Tibial artery (tissue), 4 donors: ENCODE measurements at regions not wholly inside any gene's neighbourhood (a gene's known extent, or its start where the extent isn't known, plus 50 kb on each side); places are given as distances from the start of the nearest gene placed in this dataset.

ENCODE experiments used
- DNase-seq, 2 donors: peaks; one replicate each; pipeline ENCODE4 v3.0.0-alpha.2; 2019
- H3K27ac ChIP-seq, 2 donors: fragments of 200-600 bp; sonication (generic) in 1 of 2; 1 replicate in 1 of 2; 2 replicates in 1 of 2; pipeline ENCODE4 v1.5.1; 2018 to 2019; ENCODE audit warnings: mild to moderate bottlenecking in 1 of 2
- H3K27me3 ChIP-seq, 2 donors: fragments of 200-600 bp; sonication (generic) in 1 of 2; one replicate each; pipeline versions ENCODE4 v1.5.1 to v1.6.0; 2016 to 2019
- H3K36me3 ChIP-seq, 3 donors: fragments of 200-600 bp; sonication (generic) in 2 of 3; one replicate each; pipeline ENCODE4 v1.5.1; 2016 to 2019; ENCODE audit warnings: mild to moderate bottlenecking in 2 of 3
- H3K4me1 ChIP-seq, 4 donors: fragments of 200-600 bp; sonication (generic) in 2 of 4; 1 replicate in 3 of 4; 2 replicates in 1 of 4; pipeline ENCODE4 v1.5.1; 2016 to 2019
- H3K4me3 ChIP-seq, 2 donors: fragments of 200-600 bp; sonication (generic) in 1 of 2; 1 replicate in 1 of 2; 2 replicates in 1 of 2; pipeline ENCODE4 v1.5.1; 2018 to 2019; ENCODE audit warnings: mild to moderate bottlenecking in 2 of 2
- H3K9me3 ChIP-seq, 3 donors: fragments of 200-600 bp; sonication (generic) in 1 of 3; one replicate each; pipeline ENCODE4 v1.5.1; 2016 to 2019
- CTCF ChIP-seq, 2 experiments: fragments of 200-600 bp in 1 of 2; fragments of 450-650 bp in 1 of 2; IDR thresholded peaks; one replicate each; pipeline ENCODE4 v1.5.1; 2017 to 2019; ENCODE audit warnings: antibody characterized with exemption in 2 of 2, mild to moderate bottlenecking in 1 of 2, moderate library complexity in 1 of 2
- intact Hi-C: fragments of 100-400 bp; cut with DNase I; formaldehyde crosslinking; loops from one replicate; pipeline ENCODE4 v1.15.0; 2023; ENCODE audit warnings: low total_unique reads

DNA sequence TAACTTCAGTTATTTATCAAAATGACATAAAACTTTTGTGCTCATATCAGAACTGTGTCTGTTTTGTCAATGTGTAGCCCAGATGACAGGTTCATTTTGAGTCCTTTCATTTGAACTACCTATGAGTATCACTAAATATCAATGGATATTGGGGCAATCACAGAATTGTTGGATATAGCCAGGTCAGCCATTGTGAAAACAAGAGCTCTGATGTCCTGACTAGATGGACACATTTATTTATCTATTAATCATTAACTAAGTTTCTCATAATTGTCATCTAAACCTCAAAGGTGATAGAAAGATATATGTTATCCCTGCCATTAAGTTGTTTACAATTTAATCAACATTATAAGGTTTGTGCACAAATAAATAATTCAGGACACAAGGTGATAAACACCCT, 638.3 kb upstream of the GRIA3 start:
- TF ChIP-seq CTCF (IDR thresholded peaks at IDR 0.05) = no peak
- intact Hi-C loops = no loop called here
- H3K36me3 ChIP-seq = no peaks in the 10 kb centered on the region

DNA sequence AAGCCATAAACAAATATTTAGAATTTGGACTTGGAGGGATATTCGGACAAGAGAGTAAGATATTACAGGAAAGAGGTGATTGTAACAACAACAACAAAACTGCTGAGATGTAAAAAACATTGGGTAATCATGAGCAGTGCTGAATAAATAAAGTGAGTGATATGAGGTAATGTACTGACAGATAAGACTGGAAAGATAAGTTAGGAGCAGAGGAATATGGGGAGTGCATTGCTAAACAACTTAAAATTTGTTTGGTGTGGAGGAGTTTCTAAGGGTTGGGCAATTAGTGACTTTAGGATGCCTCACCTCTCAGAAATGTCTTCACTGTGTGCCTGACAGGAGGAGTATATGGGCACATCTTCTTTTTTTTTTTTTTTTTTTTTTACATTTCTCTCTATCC, 637.8 kb upstream of the GRIA3 start:
- no peaks in the 10 kb centered on the region for H3K36me3 ChIP-seq
- no peaks in the 10 kb centered on the region for H3K27me3 ChIP-seq
- no peaks in the 10 kb centered on the region for H3K4me1 ChIP-seq
- intact Hi-C loops = no loop called here
- no peak overlapping the region for H3K4me3 ChIP-seq
- H3K9me3 ChIP-seq = no peaks in the 10 kb centered on the region
- H3K27ac ChIP-seq = no peak overlapping the region
- DNase-seq = no peak
- no peak for TF ChIP-seq CTCF (IDR thresholded peaks at IDR 0.05)

More for the DNA sequence above, 638.3 kb upstream of the GRIA3 start:
- Histone ChIP-seq H3K27ac (no peak overlapping the region), H3K4me3 (no peak overlapping the region), H3K27me3 (no peaks in the 10 kb centered on the region), H3K9me3 (no peaks in the 10 kb centered on the region), H3K4me1 (no peaks in the 10 kb centered on the region)
- no peak for DNase-seq

- intact Hi-C loops = no loop called here
These were observed 631.7 kb upstream of the GRIA3 start for GRCh38 chrX:122552286-122552800.

GRCh38 chrX:122555925-122556324, 628.2 kb upstream of the GRIA3 start:
- no peak for DNase-seq
- Histone ChIP-seq H3K36me3 (no peaks in the 10 kb centered on the region), H3K9me3 (no peaks in the 10 kb centered on the region), H3K27ac (no peak overlapping the region), H3K27me3 (no peaks in the 10 kb centered on the region), H3K4me1 (no peaks in the 10 kb centered on the region), H3K4me3 (no peak overlapping the region)
- TF ChIP-seq CTCF (IDR thresholded peaks at IDR 0.05) = no peak
- intact Hi-C loops = no loop called here

More at GRCh38 chrX:122552286-122552800, 631.7 kb upstream of the GRIA3 start:
- DNase-seq = no peak
- H3K4me1 ChIP-seq = no peaks in the 10 kb centered on the region
- no peak overlapping the region for H3K4me3 ChIP-seq
- no peak for TF ChIP-seq CTCF (IDR thresholded peaks at IDR 0.05)
- H3K9me3 ChIP-seq = no peaks in the 10 kb centered on the region
- H3K27me3 ChIP-seq = no peaks in the 10 kb centered on the region
- no peak overlapping the region for H3K27ac ChIP-seq
- H3K36me3 ChIP-seq = no peaks in the 10 kb centered on the region

DNA sequence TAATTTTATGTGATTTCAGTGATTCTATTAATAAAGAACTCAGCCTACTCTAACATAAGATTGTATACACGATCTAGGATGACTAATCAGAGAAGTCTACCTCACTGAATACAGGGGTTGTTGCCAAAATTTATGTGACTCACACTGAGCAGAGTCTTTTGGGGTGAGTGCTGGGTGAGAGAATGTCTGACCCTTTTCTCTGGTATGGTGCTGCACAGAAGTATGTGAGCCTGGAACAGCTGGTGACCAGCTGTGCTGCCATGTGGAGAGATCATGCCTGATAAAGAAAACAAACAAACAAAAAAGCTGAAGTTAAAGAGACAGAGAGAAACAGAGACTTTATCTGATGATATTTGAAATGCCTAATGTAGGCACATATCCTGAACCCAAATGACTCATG, 618.1 kb upstream of the GRIA3 start:
- Histone ChIP-seq H3K36me3 (no peaks in the 10 kb centered on the region), H3K27me3 (no peaks in the 10 kb centered on the region), H3K9me3 (no peaks in the 10 kb centered on the region), H3K27ac (no peak overlapping the region), H3K4me3 (no peak overlapping the region), H3K4me1 (no peaks in the 10 kb centered on the region)
- no peak for TF ChIP-seq CTCF (IDR thresholded peaks at IDR 0.05)
- DNase-seq = no peak
- intact Hi-C loops = no loop called here

DNA sequence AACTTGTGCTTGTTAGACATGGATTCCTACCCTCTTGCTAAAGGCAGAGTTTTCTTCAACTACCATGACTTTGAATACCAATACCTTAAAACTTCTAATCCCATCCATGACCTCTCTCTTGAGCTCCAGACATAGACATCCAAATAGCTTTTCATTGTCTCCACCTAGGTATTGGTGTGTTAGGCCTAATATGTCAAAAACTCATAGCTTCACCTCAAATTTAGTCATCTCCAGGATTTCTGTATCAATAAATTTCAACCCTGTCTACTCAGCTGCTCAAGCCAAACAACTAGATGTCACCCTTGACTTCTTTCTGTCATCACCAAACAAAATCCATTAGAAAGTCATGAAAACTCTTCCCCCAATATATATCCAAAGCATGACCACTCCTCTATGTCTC, 617.7 kb upstream of the GRIA3 start:
- Histone ChIP-seq H3K4me1 (no peaks in the 10 kb centered on the region), H3K9me3 (no peaks in the 10 kb centered on the region), H3K27ac (no peak overlapping the region), H3K36me3 (no peaks in the 10 kb centered on the region), H3K4me3 (no peak overlapping the region), H3K27me3 (no peaks in the 10 kb centered on the region)
- no peak for DNase-seq
- TF ChIP-seq CTCF (IDR thresholded peaks at IDR 0.05) = no peak
- intact Hi-C loops = no loop called here
